ENCODE measurements at regions not wholly inside any gene's neighbourhood (a gene's known extent, or its start where the extent isn't known, plus 50 kb on each side); places are given as distances from the start of the nearest gene placed in this dataset.
"Not testable (repeated sequence)": the region's sequence is repeated elsewhere in the genome, so short reads cannot be mapped to it uniquely, and the experiment has no call there.

DNA sequence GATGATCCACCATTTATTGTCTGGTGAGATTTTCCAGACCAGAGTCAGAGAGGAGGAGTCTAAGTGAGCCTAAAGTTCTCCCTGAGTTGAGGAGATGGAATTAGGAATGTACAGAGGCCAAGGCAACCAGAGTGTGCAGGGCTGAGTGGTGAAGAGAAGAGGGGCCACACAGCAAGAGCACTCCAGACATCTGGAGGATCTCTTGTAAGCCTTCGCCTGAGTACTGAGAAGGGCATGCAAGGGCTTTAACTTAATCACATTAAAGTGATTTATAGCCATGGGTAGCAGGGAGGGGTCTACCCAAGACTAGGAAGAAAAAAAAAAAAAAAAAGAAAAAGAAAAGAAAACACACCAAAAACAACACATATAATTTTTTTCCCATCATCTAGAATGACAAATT, 1190.4 kb downstream of the GATA3 start:
- TF ChIP-seq, protein P1, sequence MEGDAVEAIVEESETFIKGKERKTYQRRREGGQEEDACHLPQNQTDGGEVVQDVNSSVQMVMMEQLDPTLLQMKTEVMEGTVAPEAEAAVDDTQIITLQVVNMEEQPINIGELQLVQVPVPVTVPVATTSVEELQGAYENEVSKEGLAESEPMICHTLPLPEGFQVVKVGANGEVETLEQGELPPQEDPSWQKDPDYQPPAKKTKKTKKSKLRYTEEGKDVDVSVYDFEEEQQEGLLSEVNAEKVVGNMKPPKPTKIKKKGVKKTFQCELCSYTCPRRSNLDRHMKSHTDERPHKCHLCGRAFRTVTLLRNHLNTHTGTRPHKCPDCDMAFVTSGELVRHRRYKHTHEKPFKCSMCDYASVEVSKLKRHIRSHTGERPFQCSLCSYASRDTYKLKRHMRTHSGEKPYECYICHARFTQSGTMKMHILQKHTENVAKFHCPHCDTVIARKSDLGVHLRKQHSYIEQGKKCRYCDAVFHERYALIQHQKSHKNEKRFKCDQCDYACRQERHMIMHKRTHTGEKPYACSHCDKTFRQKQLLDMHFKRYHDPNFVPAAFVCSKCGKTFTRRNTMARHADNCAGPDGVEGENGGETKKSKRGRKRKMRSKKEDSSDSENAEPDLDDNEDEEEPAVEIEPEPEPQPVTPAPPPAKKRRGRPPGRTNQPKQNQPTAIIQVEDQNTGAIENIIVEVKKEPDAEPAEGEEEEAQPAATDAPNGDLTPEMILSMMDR (IDR thresholded peaks at IDR 0.05; ENCODE audit: control extremely low read depth, extremely low read depth, low read depth, missing control alignments) = no peak
- POLR2A ChIA-PET = no interaction called here
- CTCF ChIA-PET = no interaction called here
- no peak for DNase-seq (ENCODE audit: extremely low spot score)

DNA sequence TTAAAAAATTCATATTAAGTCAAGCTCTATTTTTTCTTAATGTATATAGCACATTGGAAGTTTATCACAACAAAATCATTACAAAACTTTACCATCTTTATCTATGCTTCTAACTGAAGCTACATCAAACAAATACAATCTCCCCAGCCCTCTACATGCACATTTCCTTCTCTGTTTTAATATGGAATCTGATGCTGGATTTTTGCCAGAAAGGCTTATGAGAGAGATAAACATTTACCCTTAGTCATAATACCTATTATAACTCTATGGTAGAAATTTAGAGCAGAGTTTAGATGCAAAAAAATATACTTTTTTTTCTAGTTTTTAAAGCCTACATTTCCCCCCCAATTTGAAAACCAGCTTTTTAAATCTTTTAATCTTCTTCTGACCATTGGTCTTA, 1198.6 kb downstream of the GATA3 start:
- ChIA-PET CTCF (no interaction called here), POLR2A (no interaction called here)
- no peak for DNase-seq (ENCODE audit: extremely low spot score)
- TF ChIP-seq, protein P1 (IDR thresholded peaks at IDR 0.05; ENCODE audit: control extremely low read depth, extremely low read depth, low read depth, missing control alignments) = no peak

DNA sequence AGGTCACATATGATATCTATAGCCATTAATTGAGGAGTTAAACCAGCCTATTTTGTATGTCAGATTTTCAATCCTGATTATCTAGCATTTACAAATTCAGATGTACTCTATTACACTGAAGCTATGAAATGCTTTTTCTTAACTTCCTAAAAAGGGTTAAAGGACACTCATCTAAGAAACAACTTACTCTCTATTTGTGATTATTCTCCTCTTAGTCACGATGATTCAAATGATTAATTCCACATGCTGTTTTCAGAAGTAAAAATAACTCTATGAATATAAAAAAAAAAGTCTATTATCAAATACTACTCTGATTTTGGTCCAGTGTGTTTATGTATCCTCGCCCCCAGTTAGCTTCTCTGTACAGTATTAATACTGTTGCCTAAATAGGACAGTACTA, 1199.9 kb downstream of the GATA3 start:
- DNase-seq (ENCODE audit: extremely low spot score) = no peak
- ChIA-PET CTCF (no interaction called here), POLR2A (no interaction called here)
- TF ChIP-seq, protein P1 (IDR thresholded peaks at IDR 0.05; ENCODE audit: control extremely low read depth, extremely low read depth, low read depth, missing control alignments) = no peak

DNA sequence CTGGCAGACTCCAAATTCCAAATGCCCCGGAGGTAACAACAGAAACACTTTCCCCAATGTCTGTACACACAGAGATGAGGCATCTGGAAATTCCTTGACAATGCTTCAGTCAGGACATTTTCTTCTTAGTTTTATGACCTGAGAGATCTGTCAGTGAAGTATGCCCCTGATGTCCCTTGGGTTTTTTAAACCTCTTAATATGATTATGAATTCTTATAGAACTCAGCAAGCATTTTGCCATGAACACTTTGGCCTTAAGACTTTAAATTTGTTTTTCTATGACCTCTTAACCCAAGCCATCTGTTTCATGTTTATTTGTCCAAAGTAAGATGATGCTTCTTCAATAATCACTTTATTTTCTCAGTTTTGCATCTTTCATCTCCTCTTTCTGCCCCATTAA, 1206.2 kb downstream of the GATA3 start:
- ChIA-PET CTCF (no interaction called here), POLR2A (no interaction called here)
- DNase-seq (ENCODE audit: extremely low spot score) = no peak
- TF ChIP-seq, protein P1 (IDR thresholded peaks at IDR 0.05; ENCODE audit: control extremely low read depth, extremely low read depth, low read depth, missing control alignments) = no peak

DNA sequence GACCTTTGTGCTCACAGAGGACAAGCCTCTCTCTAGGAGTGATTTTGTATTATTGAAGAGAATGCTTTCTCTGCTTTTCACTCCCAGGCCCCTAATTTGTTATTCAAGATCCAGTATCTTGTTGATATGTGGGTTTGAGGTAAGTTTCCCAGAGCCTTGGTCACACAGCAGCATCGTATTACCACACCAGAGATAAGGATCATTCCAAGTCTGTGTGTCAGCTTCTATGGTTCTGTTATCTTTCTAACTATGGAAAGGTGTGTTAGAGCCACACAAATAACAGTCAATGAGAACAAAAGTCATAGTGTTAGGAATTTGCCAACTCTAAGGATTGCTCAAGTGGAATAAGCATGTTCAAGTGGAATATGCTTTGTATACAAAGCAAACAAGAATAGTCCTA, 1208.3 kb downstream of the GATA3 start:
- ChIA-PET CTCF (no interaction called here), POLR2A (no interaction called here)
- no peak for DNase-seq (ENCODE audit: extremely low spot score)
- TF ChIP-seq, protein P1 (IDR thresholded peaks at IDR 0.05; ENCODE audit: control extremely low read depth, extremely low read depth, low read depth, missing control alignments) = no peak

DNA sequence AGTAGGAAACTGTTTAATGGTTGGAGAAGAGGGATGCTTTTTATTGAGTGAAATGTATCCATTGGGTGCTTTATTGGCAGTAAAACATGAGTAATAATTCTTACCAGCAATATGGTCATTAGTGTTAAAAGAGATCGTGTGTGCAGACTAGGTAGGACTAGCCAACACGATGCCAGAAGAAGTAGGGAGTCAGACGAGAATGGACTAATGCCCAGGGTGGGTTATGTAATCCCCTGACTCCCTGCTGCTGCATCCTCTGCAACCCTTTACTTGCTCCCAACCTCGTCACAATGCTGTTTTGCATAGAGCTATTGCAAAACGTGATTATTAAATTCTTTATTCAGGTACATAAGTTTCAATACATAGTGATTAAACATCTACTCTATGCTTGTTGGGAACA, 1213.7 kb downstream of the GATA3 start:
- ChIA-PET CTCF (no interaction called here), POLR2A (no interaction called here)
- TF ChIP-seq, protein P1 (IDR thresholded peaks at IDR 0.05; ENCODE audit: control extremely low read depth, extremely low read depth, low read depth, missing control alignments) = no peak
- DNase-seq (ENCODE audit: extremely low spot score) = no peak

DNA sequence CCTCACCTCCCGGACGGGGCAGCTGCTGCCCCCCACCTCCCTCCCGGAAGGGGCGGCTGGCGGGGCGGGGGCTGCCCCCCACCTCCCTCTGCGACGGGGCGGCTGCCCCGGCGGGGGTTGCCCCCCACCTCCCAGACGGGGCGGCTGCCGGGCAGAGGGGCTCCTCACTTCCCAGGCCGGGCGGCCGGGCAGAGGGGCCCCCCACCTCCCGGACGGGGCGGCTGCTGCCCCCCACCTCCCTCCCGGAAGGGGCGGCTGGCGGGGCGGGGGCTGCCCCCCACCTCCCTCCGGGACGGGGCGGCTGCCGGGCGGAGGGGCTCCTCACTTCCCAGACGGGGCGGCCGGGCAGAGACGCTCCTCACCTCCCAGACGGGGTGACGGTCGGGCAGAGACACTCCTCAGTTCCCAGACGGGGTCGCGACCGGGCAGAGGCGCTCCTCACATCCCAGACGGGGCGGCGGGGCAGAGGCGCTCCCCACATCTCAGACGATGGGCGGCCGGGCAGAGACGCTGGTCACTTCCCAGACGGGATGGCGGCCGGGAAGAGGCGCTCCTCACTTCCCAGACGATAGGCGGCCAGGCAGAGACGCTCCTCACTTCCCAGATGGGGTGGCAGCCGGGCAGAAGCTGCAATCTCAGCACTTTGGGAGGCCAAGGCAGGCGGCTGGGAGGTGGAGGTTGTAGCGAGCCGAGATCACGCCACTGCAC, 1218.8 kb downstream of the GATA3 start:
- POLR2A ChIA-PET; DNase-seq (ENCODE audit: extremely low spot score); CTCF ChIA-PET: not testable (repeated sequence)
